Cardiac muscle cell (in vitro differentiated cells and primary cell): ENCODE measurements at regions not wholly inside any gene's neighbourhood (a gene's known extent, or its start where the extent isn't known, plus 50 kb on each side); places are given as distances from the start of the nearest gene placed in this dataset.

Experiments used
- DNase-seq, 2 donors: peaks; one replicate each; pipeline versions ENCODE4 v3.0.0 to v3.0.0-alpha.2; 2010 to 2017; ENCODE audit warnings: low read depth in 1 of 2, low spot score in 1 of 2
- H3K27ac ChIP-seq: fragments of 200-600 bp; sonication (generic); 2 replicates; pipeline ENCODE4 v1.5.1; 2016
- H3K27me3 ChIP-seq: fragments of 200-600 bp; sonication (generic); 2 replicates; pipeline ENCODE4 v1.6.0; 2016; ENCODE audit warnings: control low read depth
- H3K36me3 ChIP-seq: fragments of 200-600 bp; sonication (generic); 2 replicates; pipeline ENCODE4 v1.5.1; 2016; ENCODE audit warnings: control low read depth
- H3K4me1 ChIP-seq: fragments of 200-600 bp; sonication (generic); 2 replicates; pipeline ENCODE4 v1.8.1; 2017; ENCODE audit warnings: low read depth, mild to moderate bottlenecking, mixed run types
- H3K4me3 ChIP-seq: fragments of 200-600 bp; sonication (generic); 2 replicates; pipeline ENCODE4 v1.5.1; 2016; ENCODE audit warnings: mild to moderate bottlenecking
- H3K9me3 ChIP-seq: fragments of 200-600 bp; sonication (generic); 2 replicates; pipeline ENCODE4 v1.5.1; 2017; ENCODE audit warnings: low read depth, mild to moderate bottlenecking, control low read depth
- TF ChIP-seq, protein P1 (sequence below): IDR thresholded peaks from 2 replicates; pipeline ENCODE4 v1.5.1; 2012; ENCODE audit warnings: low read depth, mild to moderate bottlenecking, low read length

GRCh38 chr1:101290922-101291561 is 54.2 kb downstream of the S1PR1 start:
- H3K4me1 ChIP-seq, result peaks cover 11% of the 10 kb centered on the region
- no peak overlapping the region for H3K4me3 ChIP-seq
- no peaks in the 10 kb centered on the region for H3K27me3 ChIP-seq
- no peak for DNase-seq
- no peaks in the 10 kb centered on the region for H3K36me3 ChIP-seq
- TF ChIP-seq, protein P1, sequence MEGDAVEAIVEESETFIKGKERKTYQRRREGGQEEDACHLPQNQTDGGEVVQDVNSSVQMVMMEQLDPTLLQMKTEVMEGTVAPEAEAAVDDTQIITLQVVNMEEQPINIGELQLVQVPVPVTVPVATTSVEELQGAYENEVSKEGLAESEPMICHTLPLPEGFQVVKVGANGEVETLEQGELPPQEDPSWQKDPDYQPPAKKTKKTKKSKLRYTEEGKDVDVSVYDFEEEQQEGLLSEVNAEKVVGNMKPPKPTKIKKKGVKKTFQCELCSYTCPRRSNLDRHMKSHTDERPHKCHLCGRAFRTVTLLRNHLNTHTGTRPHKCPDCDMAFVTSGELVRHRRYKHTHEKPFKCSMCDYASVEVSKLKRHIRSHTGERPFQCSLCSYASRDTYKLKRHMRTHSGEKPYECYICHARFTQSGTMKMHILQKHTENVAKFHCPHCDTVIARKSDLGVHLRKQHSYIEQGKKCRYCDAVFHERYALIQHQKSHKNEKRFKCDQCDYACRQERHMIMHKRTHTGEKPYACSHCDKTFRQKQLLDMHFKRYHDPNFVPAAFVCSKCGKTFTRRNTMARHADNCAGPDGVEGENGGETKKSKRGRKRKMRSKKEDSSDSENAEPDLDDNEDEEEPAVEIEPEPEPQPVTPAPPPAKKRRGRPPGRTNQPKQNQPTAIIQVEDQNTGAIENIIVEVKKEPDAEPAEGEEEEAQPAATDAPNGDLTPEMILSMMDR, result no peak
- H3K9me3 ChIP-seq, result no peaks in the 10 kb centered on the region
- H3K27ac ChIP-seq, result no peak overlapping the region

DNA sequence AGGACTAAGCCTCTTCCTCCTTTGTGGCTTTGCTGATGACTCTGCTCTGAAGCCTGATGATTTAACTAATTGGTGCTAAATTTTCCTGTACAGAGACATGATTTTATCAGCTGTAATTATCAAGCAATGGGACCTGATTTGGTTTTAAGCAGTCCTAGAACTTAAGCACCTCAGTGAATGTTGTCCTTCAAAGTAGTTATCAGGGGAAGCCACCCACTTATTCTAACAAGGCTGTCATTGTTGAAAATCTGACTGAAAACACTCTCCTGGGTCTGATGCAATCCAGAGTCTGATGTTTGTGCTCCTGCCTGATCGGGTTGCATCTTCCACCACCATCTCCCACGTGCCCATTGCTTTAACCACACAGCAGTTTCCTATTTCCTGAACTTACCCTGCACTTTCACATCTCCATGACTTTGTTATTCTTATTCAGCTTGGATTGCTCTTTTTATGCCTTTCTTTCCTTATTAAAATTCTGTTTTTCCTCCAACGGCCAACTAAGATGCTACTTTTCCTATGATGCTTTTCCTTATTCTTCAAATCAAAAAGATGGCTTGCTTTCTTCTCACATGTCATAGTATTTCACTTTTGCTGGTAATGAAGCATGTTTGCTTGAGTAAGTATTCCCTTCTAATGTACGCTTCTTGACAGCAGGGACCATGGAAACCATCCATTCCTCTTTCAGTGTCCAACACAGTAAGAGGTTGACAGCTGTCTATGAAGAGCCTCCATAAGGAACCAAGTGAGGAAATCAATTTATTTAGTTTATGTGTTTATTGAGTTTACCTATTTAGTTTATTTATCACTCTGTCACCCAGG is 55.0 kb downstream of the S1PR1 start:
- no peaks in the 10 kb centered on the region for H3K36me3 ChIP-seq
- no peaks in the 10 kb centered on the region for H3K9me3 ChIP-seq
- H3K4me3 ChIP-seq, result no peak overlapping the region
- H3K27me3 ChIP-seq, result no peaks in the 10 kb centered on the region
- peak; percentile 30 to 92 for DNase-seq
- peaks cover 11% of the 10 kb centered on the region for H3K4me1 ChIP-seq
- H3K27ac ChIP-seq, result no peak overlapping the region
- TF ChIP-seq, protein P1, result no peak

DNA sequence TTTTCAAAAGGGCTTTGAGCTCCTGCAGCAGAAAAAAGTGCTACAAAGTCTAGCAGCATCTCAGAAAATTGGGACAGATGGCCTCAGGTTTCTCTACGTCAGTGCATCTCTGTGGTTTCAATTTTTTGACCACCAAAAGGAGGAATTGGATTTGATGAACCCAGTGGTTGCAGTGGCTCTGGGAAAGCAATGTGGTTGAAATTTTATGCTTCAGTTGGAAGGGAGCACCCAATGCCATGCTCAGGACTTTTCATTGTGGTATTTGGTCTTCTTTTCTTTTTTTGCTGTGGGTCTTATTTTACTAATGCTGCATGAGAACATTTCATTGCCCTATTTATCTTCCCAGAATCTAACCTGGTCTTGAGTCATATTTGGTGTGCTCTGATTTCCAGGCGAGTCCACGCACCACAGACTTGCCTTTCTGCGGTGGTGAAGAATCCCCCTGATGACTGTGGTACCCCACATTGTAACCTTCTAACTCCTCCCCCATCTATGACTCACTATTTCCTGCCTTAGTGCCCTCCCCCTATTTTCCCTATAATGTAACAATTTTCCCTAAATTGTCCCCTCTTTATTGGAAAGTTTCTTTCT is 56.7 kb downstream of the S1PR1 start:
- TF ChIP-seq, protein P1, result no peak
- H3K27ac ChIP-seq, result no peak overlapping the region
- no peaks in the 10 kb centered on the region for H3K36me3 ChIP-seq
- peaks cover 11% of the 10 kb centered on the region for H3K4me1 ChIP-seq
- H3K4me3 ChIP-seq, result no peak overlapping the region
- no peaks in the 10 kb centered on the region for H3K27me3 ChIP-seq
- H3K9me3 ChIP-seq, result no peaks in the 10 kb centered on the region
- peak in 1 of 2 donors; percentile 55 for DNase-seq

GRCh38 chr1:101295209-101295608 is 58.4 kb downstream of the S1PR1 start:
- no peaks in the 10 kb centered on the region for H3K36me3 ChIP-seq
- H3K4me3 ChIP-seq, result no peak overlapping the region
- H3K27me3 ChIP-seq, result no peaks in the 10 kb centered on the region
- TF ChIP-seq, protein P1, result no peak
- H3K27ac ChIP-seq, result no peak overlapping the region
- peaks cover 16% of the 10 kb centered on the region for H3K4me1 ChIP-seq
- H3K9me3 ChIP-seq, result no peaks in the 10 kb centered on the region
- no peak for DNase-seq

DNA sequence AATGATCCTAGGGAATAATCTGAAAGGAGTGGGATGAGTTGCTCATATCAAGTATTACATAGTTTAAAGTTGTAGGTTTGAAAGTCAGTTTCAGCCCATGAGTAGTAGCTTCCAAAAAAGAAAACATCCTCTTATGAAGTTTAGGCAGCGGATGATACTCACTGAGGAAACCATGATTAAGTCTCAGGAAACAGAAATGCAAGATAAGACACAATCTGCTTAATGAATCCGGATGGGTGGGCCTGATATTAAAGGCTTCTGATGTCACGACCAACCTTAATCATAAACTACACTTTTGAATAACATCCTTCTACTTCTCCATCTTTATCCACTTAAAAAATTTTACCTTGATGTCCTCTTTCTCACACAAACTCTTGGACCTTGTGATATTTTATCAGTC is 61.8 kb downstream of the S1PR1 start:
- H3K27me3 ChIP-seq, result no peaks in the 10 kb centered on the region
- H3K4me3 ChIP-seq, result no peak overlapping the region
- H3K36me3 ChIP-seq, result no peaks in the 10 kb centered on the region
- no peaks in the 10 kb centered on the region for H3K9me3 ChIP-seq
- DNase-seq, result no peak
- no peak overlapping the region for H3K27ac ChIP-seq
- TF ChIP-seq, protein P1, result no peak
- peaks cover 5% of the 10 kb centered on the region for H3K4me1 ChIP-seq
